Osteoblast (primary cell): ENCODE measurements at regions not wholly inside any gene's neighbourhood (a gene's known extent, or its start where the extent isn't known, plus 50 kb on each side); places are given as distances from the start of the nearest gene placed in this dataset.

Experiments used
- DNase-seq: peaks from one replicate; pipeline ENCODE4 v3.0.0; 2011; ENCODE audit warnings: low spot score, mixed read lengths; ENCODE audit not compliant: insufficient read length; ENCODE audit errors: missing footprints
- H2AFZ ChIP-seq: 2 replicates; pipeline ENCODE4 v1.6.0; 2011; ENCODE audit warnings: mild to moderate bottlenecking, low read length
- H3K27ac ChIP-seq: 2 replicates; pipeline ENCODE4 v1.5.1; 2011; ENCODE audit warnings: mild to moderate bottlenecking, low read depth, low read length, moderate library complexity
- H3K27me3 ChIP-seq: 2 replicates; pipeline ENCODE4 v1.6.0; 2012; ENCODE audit warnings: mild to moderate bottlenecking, control low read depth, inconsistent platforms, low read length, moderate library complexity; ENCODE audit not compliant: insufficient read depth
- H3K36me3 ChIP-seq: 2 replicates; pipeline ENCODE4 v1.5.1; 2011; ENCODE audit warnings: mild to moderate bottlenecking, low read length, control low read depth, moderate library complexity; ENCODE audit not compliant: insufficient read depth
- H3K4me1 ChIP-seq: 2 replicates; pipeline ENCODE4 v1.5.1; 2011; ENCODE audit warnings: mild to moderate bottlenecking, low read length, control low read depth, moderate library complexity; ENCODE audit not compliant: insufficient read depth
- H3K4me2 ChIP-seq: 2 replicates; pipeline ENCODE4 v1.6.0; 2011; ENCODE audit warnings: mild to moderate bottlenecking, low read length; ENCODE audit not compliant: insufficient read depth
- H3K4me3 ChIP-seq: fragments of 200-600 bp; sonication (generic); 3 replicates; pipeline ENCODE4 v1.5.1; 2012; ENCODE audit warnings: mild to moderate bottlenecking, low read length, inconsistent platforms; ENCODE audit not compliant: insufficient read depth
- H3K79me2 ChIP-seq: 2 replicates; pipeline ENCODE4 v1.6.0; 2012; ENCODE audit warnings: mild to moderate bottlenecking, low read length, control low read depth, inconsistent platforms; ENCODE audit not compliant: insufficient read depth
- H3K9me3 ChIP-seq: 2 replicates; pipeline ENCODE4 v1.5.1; 2011; ENCODE audit warnings: low read depth, low read length, control low read depth
- H4K20me1 ChIP-seq: 2 replicates; pipeline ENCODE4 v1.6.0; 2012; ENCODE audit warnings: mild to moderate bottlenecking, low read length, control low read depth; ENCODE audit not compliant: insufficient read depth
- TF ChIP-seq, protein P1 (sequence below): IDR thresholded peaks from 2 replicates; pipeline ENCODE4 v1.5.1; 2011; ENCODE audit warnings: mild to moderate bottlenecking, low read depth, low read length, moderate library complexity; ENCODE audit errors: extremely low read depth

DNA sequence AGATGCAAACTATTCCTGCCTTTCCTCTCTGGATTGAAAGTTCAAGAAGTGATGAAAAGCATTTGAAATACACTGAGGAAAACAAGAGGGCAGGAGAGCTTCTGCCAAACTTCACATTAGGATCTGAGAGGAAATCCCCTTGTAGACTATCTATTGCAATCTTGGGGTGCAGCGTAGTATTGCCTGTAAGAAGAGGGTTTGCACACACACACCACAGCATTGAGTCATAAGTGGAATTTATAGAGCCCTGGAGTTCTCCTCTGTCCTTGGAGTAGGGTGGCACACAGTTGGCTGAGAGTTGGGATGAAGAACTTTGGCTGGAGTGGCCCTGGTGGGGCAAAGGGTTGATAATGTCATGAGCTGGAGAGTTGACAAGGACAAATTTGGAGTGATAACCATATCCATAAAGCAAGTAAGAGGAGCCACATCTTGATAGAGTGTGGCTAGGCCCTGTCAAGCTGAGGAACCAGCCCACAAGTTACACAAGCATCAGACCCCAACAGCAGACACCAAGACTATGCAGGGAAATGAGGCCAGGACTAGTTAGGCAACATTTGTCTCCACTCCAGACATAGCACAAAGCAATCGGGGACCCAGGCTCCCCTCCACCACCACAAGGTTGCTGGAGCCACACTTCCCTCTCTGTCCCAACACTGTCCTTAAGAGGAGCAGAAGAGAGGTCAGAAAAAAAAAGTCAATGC is 520.9 kb downstream of the KLF5 start:
- Histone ChIP-seq H4K20me1 (no peaks in the 10 kb centered on the region), H3K4me1 (no peaks in the 10 kb centered on the region), H3K79me2 (no peaks in the 10 kb centered on the region), H3K4me2 (no peak overlapping the region), H3K27ac (no peak overlapping the region), H2AFZ (no peak overlapping the region), H3K9me3 (no peaks in the 10 kb centered on the region), H3K4me3 (no peak overlapping the region), H3K27me3 (no peaks in the 10 kb centered on the region), H3K36me3 (no peaks in the 10 kb centered on the region)
- no peak for DNase-seq
- TF ChIP-seq, protein P1, sequence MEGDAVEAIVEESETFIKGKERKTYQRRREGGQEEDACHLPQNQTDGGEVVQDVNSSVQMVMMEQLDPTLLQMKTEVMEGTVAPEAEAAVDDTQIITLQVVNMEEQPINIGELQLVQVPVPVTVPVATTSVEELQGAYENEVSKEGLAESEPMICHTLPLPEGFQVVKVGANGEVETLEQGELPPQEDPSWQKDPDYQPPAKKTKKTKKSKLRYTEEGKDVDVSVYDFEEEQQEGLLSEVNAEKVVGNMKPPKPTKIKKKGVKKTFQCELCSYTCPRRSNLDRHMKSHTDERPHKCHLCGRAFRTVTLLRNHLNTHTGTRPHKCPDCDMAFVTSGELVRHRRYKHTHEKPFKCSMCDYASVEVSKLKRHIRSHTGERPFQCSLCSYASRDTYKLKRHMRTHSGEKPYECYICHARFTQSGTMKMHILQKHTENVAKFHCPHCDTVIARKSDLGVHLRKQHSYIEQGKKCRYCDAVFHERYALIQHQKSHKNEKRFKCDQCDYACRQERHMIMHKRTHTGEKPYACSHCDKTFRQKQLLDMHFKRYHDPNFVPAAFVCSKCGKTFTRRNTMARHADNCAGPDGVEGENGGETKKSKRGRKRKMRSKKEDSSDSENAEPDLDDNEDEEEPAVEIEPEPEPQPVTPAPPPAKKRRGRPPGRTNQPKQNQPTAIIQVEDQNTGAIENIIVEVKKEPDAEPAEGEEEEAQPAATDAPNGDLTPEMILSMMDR: no peak

DNA sequence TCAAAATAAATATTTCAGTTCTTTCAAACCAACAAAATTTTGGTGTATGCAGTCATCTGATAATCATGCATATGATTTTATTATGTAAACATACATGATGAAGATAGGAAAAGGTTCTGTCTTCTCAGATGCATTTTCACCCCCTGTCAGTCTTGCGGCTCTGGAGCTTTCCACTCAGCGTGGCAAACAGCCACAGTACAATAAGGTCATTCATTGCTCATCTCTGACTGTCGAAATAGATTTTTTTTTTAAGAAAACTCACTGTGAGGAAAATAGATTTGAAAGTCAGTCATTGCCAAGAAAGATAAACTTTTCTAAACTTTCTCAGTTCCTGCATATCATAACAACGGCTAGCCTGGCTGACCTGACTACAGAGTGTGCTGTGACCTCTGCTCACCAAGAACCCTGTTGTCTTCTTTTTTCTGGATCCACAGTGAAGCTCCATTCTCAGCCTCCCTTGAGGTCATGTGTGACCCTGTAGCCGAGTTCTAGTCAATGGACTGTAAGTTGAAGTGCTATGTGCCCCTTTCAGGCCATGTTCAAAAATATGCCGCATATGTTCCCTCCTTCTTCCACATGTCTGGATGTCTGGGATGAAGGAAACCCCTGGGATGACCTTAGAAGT is 519.6 kb downstream of the KLF5 start:
- H3K4me2 ChIP-seq: no peak overlapping the region
- H3K9me3 ChIP-seq: no peaks in the 10 kb centered on the region
- H2AFZ ChIP-seq: no peak overlapping the region
- no peaks in the 10 kb centered on the region for H3K79me2 ChIP-seq
- DNase-seq: no peak
- H4K20me1 ChIP-seq: no peaks in the 10 kb centered on the region
- no peaks in the 10 kb centered on the region for H3K4me1 ChIP-seq
- no peaks in the 10 kb centered on the region for H3K27me3 ChIP-seq
- H3K27ac ChIP-seq: no peak overlapping the region
- TF ChIP-seq, protein P1: no peak
- H3K36me3 ChIP-seq: no peaks in the 10 kb centered on the region
- H3K4me3 ChIP-seq: no peak overlapping the region

DNA sequence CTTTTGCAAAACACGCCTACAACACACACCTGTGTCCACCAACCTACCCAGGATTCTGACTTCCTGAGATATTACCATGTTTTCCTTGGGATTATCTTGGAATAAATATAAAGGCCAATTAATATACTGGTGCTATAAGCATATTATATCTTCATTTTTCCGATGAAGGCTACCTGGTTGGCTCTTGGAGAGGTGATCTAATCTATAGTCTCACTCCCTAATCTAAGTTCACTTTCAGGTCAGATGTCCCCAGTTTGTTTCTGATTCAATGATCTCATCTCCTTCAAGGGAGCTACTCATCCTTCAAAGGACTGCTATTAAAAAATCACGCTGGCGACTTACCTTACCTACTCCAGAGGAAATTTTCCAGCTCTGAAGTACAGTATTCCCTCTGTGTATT is 517.5 kb downstream of the KLF5 start:
- TF ChIP-seq, protein P1: no peak
- Histone ChIP-seq H2AFZ (no peak overlapping the region), H3K4me3 (no peak overlapping the region), H3K9me3 (no peaks in the 10 kb centered on the region), H3K79me2 (no peaks in the 10 kb centered on the region), H3K4me2 (no peak overlapping the region), H3K4me1 (no peaks in the 10 kb centered on the region), H3K27ac (no peak overlapping the region), H4K20me1 (no peaks in the 10 kb centered on the region), H3K27me3 (no peaks in the 10 kb centered on the region), H3K36me3 (no peaks in the 10 kb centered on the region)
- no peak for DNase-seq

DNA sequence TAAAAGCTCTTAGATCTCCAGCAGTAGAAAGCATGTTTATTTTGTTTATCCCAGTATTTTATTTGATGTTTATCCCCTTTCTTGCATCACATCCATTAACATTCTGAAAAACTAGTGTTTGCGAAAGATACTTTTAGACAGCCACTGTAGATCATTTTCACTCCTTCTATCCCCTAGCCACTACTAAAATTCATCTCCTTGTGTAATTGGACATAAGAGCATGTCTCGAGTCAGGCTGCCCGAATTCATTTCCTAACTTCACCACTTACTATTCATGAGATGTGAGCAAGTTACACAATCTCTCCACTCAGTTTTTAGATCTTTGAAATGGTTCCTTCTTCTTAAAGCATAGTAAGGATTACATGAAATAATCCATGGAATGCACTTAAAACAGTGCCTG is 514.0 kb downstream of the KLF5 start:
- DNase-seq: no peak
- Histone ChIP-seq H3K36me3 (no peaks in the 10 kb centered on the region), H3K79me2 (no peaks in the 10 kb centered on the region), H3K4me2 (no peak overlapping the region), H3K4me1 (no peaks in the 10 kb centered on the region), H2AFZ (no peak overlapping the region), H3K9me3 (no peaks in the 10 kb centered on the region), H4K20me1 (no peaks in the 10 kb centered on the region), H3K27me3 (no peaks in the 10 kb centered on the region), H3K4me3 (no peak overlapping the region), H3K27ac (no peak overlapping the region)
- TF ChIP-seq, protein P1: no peak
